ENCODE measurements at regions not wholly inside any gene's neighbourhood (a gene's known extent, or its start where the extent isn't known, plus 50 kb on each side); places are given as distances from the start of the nearest gene placed in this dataset.

DNA sequence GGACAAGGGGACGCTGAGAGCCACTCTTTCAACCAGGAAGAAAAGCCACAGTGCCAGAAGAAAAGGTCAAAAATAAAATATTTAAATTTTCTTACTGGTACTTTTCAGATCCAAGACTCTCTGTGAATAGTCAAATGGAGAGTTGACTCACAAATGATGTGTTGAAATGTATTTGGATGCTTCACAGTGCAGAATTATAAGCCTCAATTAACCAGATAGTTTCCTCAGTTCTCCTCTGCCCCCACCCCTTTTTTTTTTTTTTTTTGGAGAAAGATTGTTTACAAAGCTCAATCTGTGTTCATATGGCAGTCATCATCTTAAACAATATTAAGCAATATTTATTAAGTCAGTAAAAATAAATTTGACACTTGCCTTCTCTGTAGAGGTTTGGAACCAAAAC lies 470.8 kb downstream of the FGF9 start:
- Histone ChIP-seq H3K4me1 (no peaks in the 10 kb centered on the region), H3K36me3 (no peaks in the 10 kb centered on the region), H3K27me3 (peaks cover 0 to 3% (median 0%) of the 10 kb centered on the region in 7 donors), H3K4me3 (no peak overlapping the region), H3K27ac (no peak overlapping the region), H3K9me3 (no peaks in the 10 kb centered on the region)
- DNase-seq (no peak), ATAC-seq (no peak)
- TF ChIP-seq, protein P1, sequence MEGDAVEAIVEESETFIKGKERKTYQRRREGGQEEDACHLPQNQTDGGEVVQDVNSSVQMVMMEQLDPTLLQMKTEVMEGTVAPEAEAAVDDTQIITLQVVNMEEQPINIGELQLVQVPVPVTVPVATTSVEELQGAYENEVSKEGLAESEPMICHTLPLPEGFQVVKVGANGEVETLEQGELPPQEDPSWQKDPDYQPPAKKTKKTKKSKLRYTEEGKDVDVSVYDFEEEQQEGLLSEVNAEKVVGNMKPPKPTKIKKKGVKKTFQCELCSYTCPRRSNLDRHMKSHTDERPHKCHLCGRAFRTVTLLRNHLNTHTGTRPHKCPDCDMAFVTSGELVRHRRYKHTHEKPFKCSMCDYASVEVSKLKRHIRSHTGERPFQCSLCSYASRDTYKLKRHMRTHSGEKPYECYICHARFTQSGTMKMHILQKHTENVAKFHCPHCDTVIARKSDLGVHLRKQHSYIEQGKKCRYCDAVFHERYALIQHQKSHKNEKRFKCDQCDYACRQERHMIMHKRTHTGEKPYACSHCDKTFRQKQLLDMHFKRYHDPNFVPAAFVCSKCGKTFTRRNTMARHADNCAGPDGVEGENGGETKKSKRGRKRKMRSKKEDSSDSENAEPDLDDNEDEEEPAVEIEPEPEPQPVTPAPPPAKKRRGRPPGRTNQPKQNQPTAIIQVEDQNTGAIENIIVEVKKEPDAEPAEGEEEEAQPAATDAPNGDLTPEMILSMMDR (IDR thresholded peaks at IDR 0.05) = no peak
- intact Hi-C loops (cut with DNase I) = no loop called here
- WGBS, 2 donors = 50 to 53% methylated on average over 1 of the region's 1 CpG

DNA sequence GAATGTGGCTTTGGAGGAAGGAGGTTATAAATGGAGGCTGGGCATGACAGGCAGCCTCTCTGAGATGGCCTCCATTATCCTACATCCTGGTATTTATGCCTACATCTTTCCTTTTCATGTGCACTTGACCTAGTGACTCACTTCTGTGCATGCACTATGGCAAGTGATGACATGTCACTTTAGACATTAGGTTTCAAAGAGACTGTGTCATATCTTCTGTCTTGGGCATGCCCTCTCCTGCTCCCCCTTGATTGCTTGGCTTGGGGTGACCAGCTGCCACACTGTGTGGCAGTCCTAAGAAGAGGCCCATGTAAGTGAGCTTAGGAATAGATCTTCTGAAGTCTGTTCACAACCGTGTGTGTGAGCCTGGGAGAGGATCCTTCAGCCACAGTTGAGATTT lies 472.8 kb downstream of the FGF9 start:
- no peak overlapping the region for H3K27ac ChIP-seq
- H3K9me3 ChIP-seq = peaks cover 0 to 3% (median 0%) of the 10 kb centered on the region in 11 donors
- WGBS, 2 donors = 37 to 42% methylated on average over 1 of the region's 1 CpG
- peaks cover 0 to 3% (median 0%) of the 10 kb centered on the region in 7 donors for H3K27me3 ChIP-seq
- no peaks in the 10 kb centered on the region for H3K36me3 ChIP-seq
- intact Hi-C loops (cut with DNase I) = no loop called here
- DNase-seq (no peak), ATAC-seq (no peak)
- TF ChIP-seq, protein P1 (IDR thresholded peaks at IDR 0.05) = no peak
- no peak overlapping the region for H3K4me3 ChIP-seq
- no peaks in the 10 kb centered on the region for H3K4me1 ChIP-seq

DNA sequence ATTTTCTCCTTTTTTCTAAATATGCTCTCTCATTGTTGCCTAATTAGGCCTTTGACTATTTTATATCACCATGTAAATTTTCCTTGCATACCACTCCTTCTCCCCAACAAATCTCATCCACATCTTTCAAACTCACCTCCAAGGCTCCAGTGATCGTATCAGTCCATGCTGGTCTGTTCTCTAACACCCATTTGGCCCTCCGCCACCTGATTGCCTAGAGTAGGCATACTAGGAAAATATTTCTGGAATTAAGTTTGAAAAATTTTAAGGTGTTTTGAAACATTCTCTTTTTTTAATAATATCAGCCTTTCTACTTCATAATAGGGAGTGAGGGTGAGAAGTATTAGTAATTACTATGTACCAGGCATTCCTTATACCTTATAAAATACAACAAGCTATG lies 473.9 kb downstream of the FGF9 start:
- H3K9me3 ChIP-seq = peaks cover 0 to 3% (median 0%) of the 10 kb centered on the region in 11 donors
- WGBS, 2 donors = 87 to 89% methylated on average over 2 of the region's 2 CpGs
- DNase-seq (no peak), ATAC-seq (no peak)
- no peak overlapping the region for H3K4me3 ChIP-seq
- no peaks in the 10 kb centered on the region for H3K36me3 ChIP-seq
- H3K4me1 ChIP-seq = no peaks in the 10 kb centered on the region
- peaks cover 0 to 3% (median 0%) of the 10 kb centered on the region in 7 donors for H3K27me3 ChIP-seq
- TF ChIP-seq, protein P1 (IDR thresholded peaks at IDR 0.05) = no peak
- no peak overlapping the region for H3K27ac ChIP-seq
- intact Hi-C loops (cut with DNase I) = no loop called here

DNA sequence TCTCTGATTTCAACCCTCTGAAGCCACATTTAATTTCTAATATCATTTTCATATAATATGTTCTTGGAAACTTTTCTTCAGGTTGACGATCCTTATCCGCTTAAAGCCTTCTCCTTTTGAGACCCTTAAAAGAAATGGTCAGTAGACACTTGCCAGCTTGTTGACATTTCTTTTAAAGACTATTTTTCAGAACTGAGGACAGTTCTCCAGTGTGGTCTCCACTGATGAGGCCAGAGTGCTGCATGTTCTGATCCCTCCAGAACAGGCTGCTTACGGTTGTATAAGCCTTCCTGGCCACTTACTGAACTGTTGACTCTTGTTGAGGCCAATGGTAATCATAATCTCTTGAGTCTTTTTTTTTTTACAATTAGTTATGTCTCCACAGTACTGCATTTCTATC lies 477.3 kb downstream of the FGF9 start:
- H3K4me1 ChIP-seq = no peaks in the 10 kb centered on the region
- TF ChIP-seq, protein P1 (IDR thresholded peaks at IDR 0.05) = no peak
- ATAC-seq = no peak
- 83 to 91% methylated on average over 3 of the region's 3 CpGs for WGBS, 2 donors
- no peaks in the 10 kb centered on the region for H3K36me3 ChIP-seq
- intact Hi-C loops (cut with DNase I) = no loop called here
- H3K27me3 ChIP-seq = no peaks in the 10 kb centered on the region
- H3K9me3 ChIP-seq = peaks cover 0 to 3% (median 0%) of the 10 kb centered on the region in 11 donors
- no peak for DNase-seq
- H3K27ac ChIP-seq = no peak overlapping the region
- no peak overlapping the region for H3K4me3 ChIP-seq
